ENCODE measurements at regions not wholly inside any gene's neighbourhood (a gene's known extent, or its start where the extent isn't known, plus 50 kb on each side); places are given as distances from the start of the nearest gene placed in this dataset.

DNA sequence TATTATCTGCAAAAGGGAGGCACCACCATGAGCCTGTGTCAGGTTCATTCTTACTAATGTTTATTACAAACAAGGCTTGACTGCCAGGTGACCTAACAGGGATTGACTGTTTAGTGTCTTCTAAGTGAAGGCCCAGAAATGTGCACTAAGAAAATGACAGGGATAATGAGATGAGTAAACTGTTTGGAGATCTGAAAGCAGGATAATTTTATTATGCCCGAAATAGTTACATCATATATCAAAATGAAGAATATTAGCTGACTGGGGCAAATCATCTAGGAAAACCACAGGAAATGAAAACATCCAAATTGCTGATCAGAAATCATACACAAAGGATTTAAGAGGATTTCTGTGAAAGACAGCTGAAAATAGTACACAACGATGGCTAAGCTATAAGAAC lies 516.7 kb downstream of the HDGFL1 start:
- DNase-seq (no peak), ATAC-seq (no peak)
- intact Hi-C loops (cut with DNase I): no loop called here
- H3K36me3 ChIP-seq: no peaks in the 10 kb centered on the region
- no peaks in the 10 kb centered on the region for H3K4me1 ChIP-seq
- H3K4me3 ChIP-seq: no peak overlapping the region
- H3K27ac ChIP-seq: no peak overlapping the region
- no peak for TF ChIP-seq CTCF (IDR thresholded peaks at IDR 0.05)
- H3K27me3 ChIP-seq: no peaks in the 10 kb centered on the region
- H3K9me3 ChIP-seq: no peaks in the 10 kb centered on the region

DNA sequence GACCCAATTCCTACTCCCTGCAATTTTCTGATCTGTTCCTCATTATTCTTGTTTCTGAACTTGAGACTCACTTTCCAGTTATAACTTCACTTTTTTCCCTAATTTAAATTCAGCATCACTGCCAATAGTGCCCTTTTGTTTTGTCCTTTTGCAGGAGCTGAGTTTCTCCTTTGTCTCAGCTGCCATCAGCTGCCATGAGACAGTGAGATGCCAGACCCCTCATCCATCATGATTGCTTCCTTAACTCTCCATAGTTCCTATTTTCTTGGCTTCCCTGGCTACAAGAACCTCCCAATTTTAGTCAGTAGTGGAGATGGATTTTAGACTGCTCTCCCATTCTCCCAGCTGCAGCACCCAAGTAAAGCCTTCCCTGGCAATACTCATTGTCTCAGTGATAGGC lies 518.1 kb downstream of the HDGFL1 start:
- Histone ChIP-seq H3K4me3 (no peak overlapping the region), H3K27me3 (no peaks in the 10 kb centered on the region), H3K36me3 (no peaks in the 10 kb centered on the region), H3K4me1 (no peaks in the 10 kb centered on the region), H3K27ac (no peak overlapping the region), H3K9me3 (no peaks in the 10 kb centered on the region)
- intact Hi-C loops (cut with DNase I): no loop called here
- no peak for TF ChIP-seq CTCF (IDR thresholded peaks at IDR 0.05)
- ATAC-seq (no peak), DNase-seq (no peak)

GRCh38 chr6:23088761-23089160 lies 519.4 kb downstream of the HDGFL1 start:
- DNase-seq: no peak
- no peaks in the 10 kb centered on the region for H3K4me1 ChIP-seq
- no peak for ATAC-seq
- intact Hi-C loops (cut with DNase I): no loop called here
- H3K27me3 ChIP-seq: no peaks in the 10 kb centered on the region
- no peak overlapping the region for H3K4me3 ChIP-seq
- H3K36me3 ChIP-seq: no peaks in the 10 kb centered on the region
- no peak for TF ChIP-seq CTCF (IDR thresholded peaks at IDR 0.05)
- H3K9me3 ChIP-seq: no peaks in the 10 kb centered on the region
- H3K27ac ChIP-seq: no peak overlapping the region

DNA sequence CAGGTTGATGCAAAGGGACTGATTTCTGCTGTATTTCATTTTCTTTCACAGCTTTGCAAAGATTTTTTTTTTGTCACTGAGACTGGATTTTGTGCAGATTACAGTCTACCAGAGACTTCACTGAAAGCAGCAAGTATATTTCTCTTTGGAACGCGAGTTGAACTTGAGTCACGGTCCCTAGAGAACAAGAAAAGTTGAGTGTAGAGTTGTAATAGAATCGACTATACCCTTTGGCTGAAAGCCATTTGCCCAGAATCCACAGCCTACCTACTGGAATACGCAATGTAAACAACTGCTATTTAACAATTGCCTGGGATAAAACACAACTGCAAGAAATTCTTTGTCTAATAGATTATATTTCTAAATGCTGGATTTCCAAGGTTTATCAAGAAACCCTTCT lies 520.6 kb downstream of the HDGFL1 start:
- Histone ChIP-seq H3K27me3 (no peaks in the 10 kb centered on the region), H3K27ac (no peak overlapping the region), H3K4me3 (no peak overlapping the region), H3K4me1 (no peaks in the 10 kb centered on the region), H3K36me3 (no peaks in the 10 kb centered on the region), H3K9me3 (no peaks in the 10 kb centered on the region)
- no peak for ATAC-seq
- DNase-seq: no peak
- TF ChIP-seq CTCF (IDR thresholded peaks at IDR 0.05): no peak
- intact Hi-C loops (cut with DNase I): no loop called here

DNA sequence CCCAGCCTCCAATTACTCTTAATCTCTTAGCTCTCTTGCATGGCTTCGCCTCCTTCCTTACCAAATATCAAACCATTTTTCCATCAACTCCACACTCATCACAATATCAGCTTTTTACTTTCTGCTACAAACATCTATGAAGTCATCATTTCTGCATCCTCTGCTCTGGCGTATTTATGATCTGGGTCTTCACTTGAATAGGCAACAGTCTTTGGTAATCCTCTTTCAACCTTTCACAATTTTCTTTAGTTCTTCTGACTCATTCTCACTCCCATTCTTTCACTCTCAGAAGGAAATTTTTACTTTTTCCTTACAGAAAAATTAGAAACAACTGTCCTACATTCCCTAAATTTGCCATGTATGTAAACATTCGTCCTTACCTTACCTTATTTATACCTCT lies 522.4 kb downstream of the HDGFL1 start:
- ATAC-seq (no peak), DNase-seq (no peak)
- H3K27me3 ChIP-seq: no peaks in the 10 kb centered on the region
- TF ChIP-seq CTCF (IDR thresholded peaks at IDR 0.05): no peak
- H3K4me3 ChIP-seq: no peak overlapping the region
- no peaks in the 10 kb centered on the region for H3K36me3 ChIP-seq
- intact Hi-C loops (cut with DNase I): no loop called here
- no peaks in the 10 kb centered on the region for H3K9me3 ChIP-seq
- no peak overlapping the region for H3K27ac ChIP-seq
- H3K4me1 ChIP-seq: no peaks in the 10 kb centered on the region

DNA sequence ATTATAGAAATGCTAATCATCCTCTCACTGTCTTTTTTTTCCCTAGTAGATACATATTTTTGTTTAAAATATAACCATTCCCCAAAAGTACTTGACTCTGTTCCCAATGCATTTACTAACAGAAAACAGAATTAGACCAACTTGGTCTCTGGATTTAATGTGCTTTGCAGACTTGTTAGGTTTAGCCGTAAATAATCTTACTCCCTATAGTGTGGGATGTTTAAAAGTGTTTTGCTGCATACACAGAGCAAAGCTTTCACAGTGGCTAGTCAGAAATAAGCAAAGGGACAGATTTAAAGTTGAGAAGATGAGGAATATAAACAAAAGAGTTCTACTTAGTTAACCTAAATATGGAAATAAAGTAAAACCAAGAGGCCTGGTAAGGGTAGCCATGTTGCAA lies 527.5 kb downstream of the HDGFL1 start:
- H3K9me3 ChIP-seq: peaks cover 3% of the 10 kb centered on the region
- no peak for ATAC-seq
- H3K27ac ChIP-seq: no peak overlapping the region
- H3K27me3 ChIP-seq: no peaks in the 10 kb centered on the region
- H3K36me3 ChIP-seq: no peaks in the 10 kb centered on the region
- H3K4me1 ChIP-seq: no peaks in the 10 kb centered on the region
- intact Hi-C loops (cut with DNase I): no loop called here
- no peak for DNase-seq
- H3K4me3 ChIP-seq: no peak overlapping the region
- no peak for TF ChIP-seq CTCF (IDR thresholded peaks at IDR 0.05)
